HG03342 (cell line): ENCODE measurements at regions not wholly inside any gene's neighbourhood (a gene's known extent, or its start where the extent isn't known, plus 50 kb on each side); places are given as distances from the start of the nearest gene placed in this dataset.
"Not testable (repeated sequence)": the region's sequence is repeated elsewhere in the genome, so short reads cannot be mapped to it uniquely, and the experiment has no call there.

Source experiments
- ATAC-seq: cut with Tn5 transposase; IDR thresholded peaks from one replicate; pipeline ENCODE4 v1.9.1; 2021; ENCODE audit warnings: mild to moderate bottlenecking, moderate library complexity; ENCODE audit not compliant: unreplicated experiment

GRCh38 chr4:155026715-155027114, 181.7 kb upstream of the NPY2R start:
- no peak for ATAC-seq

DNA sequence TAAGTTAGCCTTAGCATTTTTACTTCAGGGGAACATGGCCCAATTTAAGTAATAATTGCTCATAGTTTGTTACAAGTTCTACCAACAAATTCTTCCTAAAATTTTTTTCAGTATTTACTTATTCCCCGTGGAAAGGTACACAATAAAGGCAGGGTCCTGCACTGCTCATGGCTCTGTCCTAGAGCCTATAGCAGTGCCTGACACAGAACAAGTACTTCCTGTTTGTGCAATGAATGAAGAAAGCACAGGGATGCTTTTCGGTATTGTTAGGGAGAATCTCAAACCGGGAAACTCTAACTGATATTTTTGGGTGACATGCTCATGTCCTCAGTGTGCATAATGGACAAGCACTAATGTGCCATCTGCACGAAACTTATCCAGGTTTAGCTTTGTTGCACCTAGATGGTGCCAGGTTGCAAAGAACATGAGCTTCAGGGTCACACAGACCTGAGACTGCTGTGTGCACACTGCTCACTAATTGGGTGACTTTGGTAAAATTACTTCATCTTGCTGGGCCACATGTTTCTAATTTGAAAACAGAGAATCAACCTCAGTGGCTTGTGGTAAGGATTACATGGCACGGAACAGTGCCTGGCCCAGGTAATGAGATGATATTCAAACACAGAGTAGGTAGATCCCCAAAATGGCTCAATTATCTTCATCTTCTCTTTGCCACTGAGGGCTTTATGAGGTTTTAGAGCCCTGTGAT, 175.8 kb upstream of the NPY2R start:
- ATAC-seq, result peak; percentile 52

GRCh38 chr4:155033604-155034003, 174.8 kb upstream of the NPY2R start:
- no peak for ATAC-seq

DNA sequence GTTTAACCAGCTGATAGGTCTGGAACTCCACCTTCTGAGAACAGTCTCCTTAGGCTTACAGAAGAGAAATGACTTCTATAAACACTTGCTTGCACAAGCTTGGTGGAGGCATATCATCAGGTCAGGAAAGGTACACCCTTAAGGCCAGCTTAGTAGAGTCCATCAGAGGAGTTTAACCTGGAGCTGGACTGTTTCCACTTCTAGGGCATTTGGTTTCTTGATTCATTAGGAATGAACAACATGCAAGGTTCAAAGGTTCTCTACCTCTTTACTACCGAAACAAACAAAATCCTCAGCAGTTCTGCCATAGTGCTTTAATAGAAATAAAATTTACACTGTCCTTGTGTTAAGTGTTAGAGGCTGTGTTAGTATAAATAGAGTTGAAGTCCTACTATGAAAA, 171.4 kb upstream of the NPY2R start:
- no peak for ATAC-seq

DNA sequence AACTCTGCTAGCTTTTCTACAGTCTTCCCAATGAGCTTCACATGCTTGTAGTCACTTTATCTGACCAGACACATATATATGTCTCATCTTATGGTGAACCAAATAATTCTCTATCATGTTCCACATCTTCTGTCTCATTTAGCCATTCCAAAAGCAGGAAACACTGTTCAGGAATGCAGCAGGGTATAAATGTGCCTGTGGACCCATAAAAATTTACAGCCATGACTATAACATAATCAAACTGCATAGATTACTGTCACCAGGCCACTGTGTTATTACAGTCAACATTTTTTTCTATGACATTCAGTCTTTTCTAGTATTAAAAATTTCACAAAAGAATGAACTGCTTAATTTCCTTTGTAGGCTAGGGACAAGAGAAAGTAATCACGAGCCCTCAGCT, 170.0 kb upstream of the NPY2R start:
- no peak for ATAC-seq

GRCh38 chr4:155039162-155039561, 169.3 kb upstream of the NPY2R start:
- ATAC-seq, result no peak

DNA sequence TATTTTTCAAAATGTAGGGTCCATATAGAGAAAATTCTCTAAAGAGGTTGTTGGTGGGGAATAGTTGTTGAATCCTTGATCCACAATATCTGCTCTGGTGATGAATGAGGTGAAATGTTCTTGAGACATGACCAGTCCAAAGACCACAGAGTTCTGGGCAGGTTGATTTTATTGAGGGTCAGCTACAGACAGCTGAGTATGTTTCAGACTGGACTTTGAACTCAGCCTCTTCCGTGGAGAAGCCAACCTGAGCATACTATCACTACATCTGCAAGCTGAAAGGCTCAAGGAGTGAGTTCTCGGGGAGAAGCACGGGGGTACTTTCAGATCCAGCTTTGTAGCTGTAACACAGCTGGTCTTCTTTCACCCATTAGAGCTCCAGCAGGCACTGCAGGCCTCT, 168.4 kb upstream of the NPY2R start:
- no peak for ATAC-seq

DNA sequence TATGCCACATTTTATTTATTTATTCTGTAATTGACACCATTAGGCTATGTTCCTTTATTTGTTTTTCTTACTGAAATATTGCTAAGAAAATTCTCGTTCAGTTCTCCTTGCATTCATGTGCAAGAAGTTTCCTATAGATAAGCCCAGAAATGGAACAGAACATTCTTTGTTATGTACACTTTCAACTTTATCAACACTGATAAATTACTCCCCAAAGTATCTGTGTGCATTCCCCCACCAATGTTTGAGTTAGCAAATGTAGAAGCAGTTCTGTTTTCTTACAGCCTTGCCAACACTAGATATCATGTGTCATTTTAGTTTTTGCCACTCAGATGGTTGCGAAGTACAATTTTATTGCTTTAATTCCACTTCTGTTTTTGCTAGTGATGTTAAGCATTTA, 166.4 kb upstream of the NPY2R start:
- no peak for ATAC-seq

- ATAC-seq, result not testable (repeated sequence)
Observed at GRCh38 chr4:155044251-155044650, 164.2 kb upstream of the NPY2R start.

DNA sequence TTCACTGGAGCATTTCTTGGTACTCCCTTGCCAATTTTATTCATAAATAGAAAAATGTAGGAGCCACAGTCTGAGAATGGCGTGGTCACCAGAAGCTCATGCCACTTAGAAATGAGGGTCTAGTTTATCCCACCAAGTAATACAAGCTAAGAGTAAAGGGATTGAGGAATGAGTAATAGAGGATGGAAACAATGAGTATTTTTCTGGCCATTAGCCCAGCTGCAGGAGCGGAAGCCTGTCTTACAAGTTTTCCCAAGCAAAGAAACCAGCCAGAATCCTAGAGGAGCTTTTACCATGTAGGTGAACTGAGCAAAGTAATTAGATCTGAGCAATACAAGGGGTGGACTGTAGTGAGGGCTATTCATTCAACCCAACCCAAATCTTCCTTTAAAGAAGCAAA, 160.7 kb upstream of the NPY2R start:
- no peak for ATAC-seq

DNA sequence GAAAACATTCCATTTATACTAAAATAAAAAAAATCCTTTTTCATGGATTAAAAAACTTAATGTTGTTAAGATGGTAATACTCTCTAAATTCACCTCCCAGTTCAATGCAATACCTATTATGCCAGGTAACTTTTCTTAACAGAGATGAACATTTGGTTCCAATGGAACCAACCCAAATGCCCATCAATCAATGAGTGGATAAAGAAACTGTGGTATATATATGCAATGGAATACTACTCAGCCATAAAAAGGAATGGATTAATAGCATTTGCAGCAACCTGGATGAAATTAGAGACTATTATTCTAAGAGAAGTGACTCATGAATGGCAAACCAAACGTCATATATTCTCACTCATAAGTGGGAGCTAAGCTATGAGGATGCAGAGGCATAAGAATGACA, 154.4 kb upstream of the NPY2R start:
- not testable (repeated sequence) for ATAC-seq

- ATAC-seq, result no peak
Observed at GRCh38 chr4:155060419-155060818, 148.0 kb upstream of the NPY2R start.

DNA sequence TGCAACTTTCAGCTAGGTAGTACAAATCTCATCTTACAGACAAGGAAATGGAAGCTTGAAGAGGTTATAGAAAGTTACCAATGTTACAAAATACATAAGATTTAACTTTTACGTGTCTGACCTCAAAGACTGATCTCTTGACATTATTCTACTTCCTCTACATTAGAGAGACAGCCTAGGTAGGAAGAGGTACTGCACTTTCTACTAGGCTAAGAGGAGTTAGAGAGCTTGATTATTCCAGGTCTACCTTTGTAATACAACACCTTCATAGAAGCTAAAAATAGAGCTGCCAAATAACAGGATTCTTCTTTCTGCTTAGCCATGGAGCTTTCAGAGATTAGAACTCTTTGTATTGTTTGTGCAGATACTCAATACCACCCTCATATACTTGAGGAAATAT, 147.6 kb upstream of the NPY2R start:
- no peak for ATAC-seq

GRCh38 chr4:155062948-155063347, 145.5 kb upstream of the NPY2R start:
- no peak for ATAC-seq

DNA sequence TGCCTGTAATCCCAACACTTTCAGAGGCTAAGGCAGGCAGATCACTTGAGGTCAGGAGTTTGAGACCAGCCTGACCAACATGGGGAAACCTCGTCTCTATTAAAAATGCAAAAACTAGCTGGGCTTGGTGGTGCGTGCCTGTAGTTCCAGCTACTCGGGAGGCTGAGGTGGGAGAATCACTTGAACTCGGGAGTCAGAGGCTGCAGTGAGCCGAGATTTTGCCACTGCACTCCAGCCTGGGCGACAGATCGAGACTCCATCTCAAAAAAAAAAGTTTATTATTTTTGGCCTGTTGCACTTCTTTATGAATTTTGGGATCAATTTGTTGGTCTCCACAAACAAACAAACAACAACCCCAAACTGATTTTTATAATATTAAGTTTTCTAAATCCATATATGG, 143.5 kb upstream of the NPY2R start:
- not testable (repeated sequence) for ATAC-seq

DNA sequence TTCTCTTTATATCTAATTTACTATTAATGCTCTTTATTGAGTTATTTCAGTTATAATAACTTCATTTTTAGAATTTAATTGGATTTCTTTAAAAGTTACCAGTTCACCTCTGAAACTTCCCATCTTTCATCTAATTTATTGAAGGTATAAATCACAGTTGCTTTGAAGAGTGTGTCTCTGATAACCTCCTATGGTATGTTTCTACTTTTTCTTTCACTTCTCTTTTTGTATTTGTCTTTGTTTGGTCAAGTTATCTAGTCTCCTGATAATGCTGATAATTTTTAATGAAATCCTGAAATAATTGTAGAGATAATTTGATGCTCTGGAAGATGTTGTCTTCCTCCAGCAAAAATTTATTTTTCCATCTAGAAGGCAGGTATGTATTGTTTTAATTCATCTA, 141.6 kb upstream of the NPY2R start:
- no peak for ATAC-seq

- ATAC-seq, result no peak
Observed at GRCh38 chr4:155071962-155072361, 136.5 kb upstream of the NPY2R start.

DNA sequence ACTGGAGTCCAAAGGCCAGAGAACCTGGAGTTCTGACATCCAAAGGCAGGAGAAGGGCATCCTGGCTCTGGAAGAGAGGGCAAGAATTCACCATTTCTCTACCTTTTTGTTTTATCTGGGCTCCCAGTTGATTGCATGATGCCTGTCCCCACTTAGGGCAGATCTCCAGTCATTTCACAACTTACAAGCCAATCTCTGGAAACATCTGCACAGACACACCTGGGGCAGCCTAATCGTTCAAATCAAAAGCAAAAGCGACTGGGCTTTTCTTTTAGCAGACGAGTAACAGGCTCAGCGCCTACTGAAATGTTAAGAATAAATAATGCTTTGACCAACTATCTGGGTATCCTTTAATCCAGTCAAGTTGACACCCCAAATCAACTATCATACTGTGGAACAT, 136.0 kb upstream of the NPY2R start:
- ATAC-seq, result no peak

DNA sequence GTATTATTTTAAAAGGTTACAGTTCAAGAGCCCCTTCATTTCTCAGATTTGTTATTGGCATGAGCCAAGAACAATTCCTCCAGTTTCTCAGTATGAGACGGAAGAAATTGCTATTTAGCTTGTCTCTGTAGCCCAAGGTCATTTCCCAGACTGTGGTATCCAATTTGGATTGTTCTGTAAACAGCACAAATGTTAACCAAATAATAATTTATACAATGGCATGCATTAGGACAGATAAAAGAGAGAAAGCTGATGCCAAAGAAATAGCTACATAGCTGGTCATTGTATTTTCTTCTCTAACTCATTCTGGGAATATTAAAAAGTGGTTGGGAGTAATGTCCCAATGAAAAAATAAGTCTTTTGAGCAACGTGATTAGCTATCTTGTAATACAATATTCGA, 134.6 kb upstream of the NPY2R start:
- no peak for ATAC-seq

- no peak for ATAC-seq
Observed at GRCh38 chr4:155076256-155076785, 132.1 kb upstream of the NPY2R start.

DNA sequence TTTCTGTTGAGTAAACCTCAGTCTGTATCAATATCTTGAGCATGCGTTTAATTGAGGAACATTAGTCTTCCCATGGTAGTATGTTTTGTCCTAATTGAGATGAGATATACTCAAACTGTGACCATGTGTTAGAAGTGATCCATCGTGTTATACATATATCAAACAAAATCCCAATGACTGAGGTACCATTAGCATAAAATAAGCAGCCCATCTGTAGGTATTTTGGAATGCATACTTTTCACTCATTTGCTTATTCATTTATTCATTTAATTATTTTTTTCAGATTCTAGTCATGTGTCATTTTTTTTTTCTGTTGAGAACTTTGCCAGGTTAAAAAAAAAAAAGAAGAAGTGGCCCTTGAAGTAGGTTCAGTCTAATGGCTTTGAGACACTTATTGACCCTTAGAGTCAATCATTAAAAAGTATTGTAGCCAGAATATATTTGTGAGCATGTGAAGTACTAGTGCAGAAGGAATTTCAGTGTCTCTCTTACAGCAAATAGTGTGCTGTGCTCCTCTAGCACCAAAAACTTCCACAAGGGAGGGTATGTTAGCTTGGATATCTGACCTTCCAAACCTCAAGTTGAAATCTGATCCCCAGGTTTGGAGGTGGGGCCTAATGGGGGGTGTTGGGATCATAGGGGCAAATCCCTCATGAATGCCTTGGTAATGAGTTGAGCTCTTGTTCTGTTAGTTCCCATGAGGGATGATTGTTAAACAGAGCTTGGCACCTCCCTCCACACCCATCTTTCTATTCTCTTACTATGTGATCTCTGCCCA, 130.8 kb upstream of the NPY2R start:
- ATAC-seq, result no peak

- no peak for ATAC-seq
Observed at GRCh38 chr4:155079871-155080270, 128.6 kb upstream of the NPY2R start.
